GM12865 (cell line): ENCODE measurements at regions not wholly inside any gene's neighbourhood (a gene's known extent, or its start where the extent isn't known, plus 50 kb on each side); places are given as distances from the start of the nearest gene placed in this dataset.
A peak's percentile ranks its signal among the peaks of the same experiment; 100 is the strongest.

ENCODE experiments used
- DNase-seq: peaks from one replicate; pipeline ENCODE4 v3.0.0; 2010; ENCODE audit warnings: low read depth
- H3K4me3 ChIP-seq: 2 replicates; pipeline ENCODE4 v1.5.1; 2011; ENCODE audit warnings: mild to moderate bottlenecking, low read depth, low read length, control low read depth
- CTCF ChIP-seq: IDR thresholded peaks from 2 replicates; pipeline ENCODE4 v1.5.1; 2011; ENCODE audit warnings: low read length, control low read depth, low read depth, inconsistent platforms; ENCODE audit not compliant: insufficient read depth; ENCODE audit errors: missing control alignments

GRCh38 chr7:10704653-10705052, 269.0 kb upstream of the PHF14 start:
- DNase-seq = no peak
- no peak for TF ChIP-seq CTCF
- no peak overlapping the region for H3K4me3 ChIP-seq

DNA sequence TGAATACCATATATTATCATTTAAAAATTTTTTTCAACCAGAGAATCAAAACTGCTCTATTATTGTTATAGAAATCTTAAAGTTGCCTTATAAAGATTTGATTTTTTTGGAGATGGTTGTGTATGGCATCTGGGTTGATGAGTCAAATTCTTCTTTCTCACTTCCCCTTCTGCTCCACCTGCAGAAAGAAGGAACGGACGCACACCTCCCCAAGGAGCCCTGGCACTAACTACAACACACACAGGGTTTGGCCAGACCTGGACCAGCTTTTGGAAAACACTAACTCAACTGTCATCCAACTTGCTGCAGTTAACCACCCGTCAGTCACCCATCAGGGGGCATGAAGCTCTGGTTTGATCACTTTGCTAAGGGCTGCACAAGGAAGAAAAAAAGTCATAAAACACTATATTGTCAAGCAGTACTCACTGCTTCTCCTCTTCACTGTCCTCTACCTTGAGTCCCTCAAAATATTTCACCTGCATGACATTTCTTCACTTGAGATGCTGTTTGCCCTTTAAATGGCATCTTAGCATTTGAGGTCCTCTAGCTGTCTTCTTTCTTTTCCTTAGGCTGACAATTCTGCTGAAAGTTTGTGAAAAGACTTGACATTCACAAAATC, 266.7 kb upstream of the PHF14 start:
- H3K4me3 ChIP-seq = no peak overlapping the region
- peak; percentile 76 for DNase-seq

DNA sequence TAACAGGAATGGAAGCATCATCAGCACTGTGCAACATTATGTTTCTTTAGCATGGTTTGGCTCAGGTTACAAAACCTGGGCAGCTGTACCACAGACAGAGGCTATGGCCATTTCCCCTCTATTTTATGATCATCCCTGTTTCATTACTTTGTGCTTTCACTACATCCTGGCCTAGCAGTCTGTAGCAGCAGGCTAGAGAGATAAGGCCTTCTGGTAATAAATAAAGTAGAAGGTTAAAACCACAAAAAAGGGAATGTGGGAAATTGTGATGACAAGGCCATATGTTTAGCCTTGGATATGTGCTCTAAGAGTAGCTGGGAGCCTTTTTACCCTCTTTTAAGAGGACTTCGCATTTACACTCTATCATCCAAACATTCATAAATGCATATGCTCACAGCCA, 266.2 kb upstream of the PHF14 start:
- TF ChIP-seq CTCF = no peak
- DNase-seq = no peak
- no peak overlapping the region for H3K4me3 ChIP-seq

More for the DNA sequence above, 266.7 kb upstream of the PHF14 start:
- TF ChIP-seq CTCF = no peak

- TF ChIP-seq CTCF = peak; percentile 20
- no peak overlapping the region for H3K4me3 ChIP-seq
- DNase-seq = peak; percentile 62
Observed at GRCh38 chr7:10708447-10708846, 265.2 kb upstream of the PHF14 start.

- DNase-seq = peak; percentile 29
- no peak for TF ChIP-seq CTCF
- H3K4me3 ChIP-seq = no peak overlapping the region
Observed at GRCh38 chr7:10718768-10719167, 254.9 kb upstream of the PHF14 start.

DNA sequence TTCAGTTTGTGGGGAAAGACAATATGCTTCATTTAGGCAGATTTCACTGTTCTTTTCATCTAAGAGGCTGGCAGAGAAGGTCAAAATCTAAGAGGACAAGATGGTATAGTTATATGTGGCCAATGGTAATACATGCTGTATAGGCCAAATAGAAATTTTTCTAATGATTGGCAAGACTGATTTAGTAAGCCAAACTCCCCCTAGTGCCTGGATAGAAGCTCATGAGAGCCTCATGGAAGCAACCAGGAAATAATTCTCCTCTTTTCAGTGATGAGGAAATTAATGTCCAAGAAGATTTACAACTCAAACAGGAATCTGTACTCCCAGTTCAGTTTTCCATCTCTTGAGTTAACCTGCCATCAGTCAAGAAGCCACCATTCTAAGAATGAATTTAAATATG, 253.6 kb upstream of the PHF14 start:
- DNase-seq = no peak
- TF ChIP-seq CTCF = no peak
- no peak overlapping the region for H3K4me3 ChIP-seq

DNA sequence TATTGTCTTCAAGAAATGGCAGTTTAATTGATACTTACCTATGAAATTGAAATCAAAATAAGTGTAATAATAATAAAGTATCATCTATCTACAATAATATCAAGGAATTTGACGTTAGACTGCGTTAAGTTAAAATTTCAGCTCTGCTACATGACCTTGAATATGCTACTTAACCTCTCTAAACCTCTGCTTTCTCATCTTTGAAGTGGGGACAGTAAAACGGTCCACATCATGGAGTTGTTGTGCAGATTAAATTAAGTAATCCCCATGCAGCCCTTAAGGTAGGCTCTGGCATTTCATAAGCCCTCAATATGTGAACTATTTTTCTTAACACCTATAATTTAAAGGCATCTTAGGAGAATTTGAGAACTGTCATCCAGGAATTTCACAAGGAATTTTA, 252.4 kb upstream of the PHF14 start:
- TF ChIP-seq CTCF = no peak
- H3K4me3 ChIP-seq = no peak overlapping the region
- DNase-seq = no peak
